Umbilical cord (tissue), 1 donor: ENCODE measurements at regions not wholly inside any gene's neighbourhood (a gene's known extent, or its start where the extent isn't known, plus 50 kb on each side); places are given as distances from the start of the nearest gene placed in this dataset.

Experiments used
- DNase-seq: peaks from one replicate; pipeline ENCODE4 v3.0.0-alpha.2; 2015; ENCODE audit warnings: low spot score

GRCh38 chr14:61108496-61109141 lies 127.6 kb downstream of the SLC38A6 start:
- no peak for DNase-seq

DNA sequence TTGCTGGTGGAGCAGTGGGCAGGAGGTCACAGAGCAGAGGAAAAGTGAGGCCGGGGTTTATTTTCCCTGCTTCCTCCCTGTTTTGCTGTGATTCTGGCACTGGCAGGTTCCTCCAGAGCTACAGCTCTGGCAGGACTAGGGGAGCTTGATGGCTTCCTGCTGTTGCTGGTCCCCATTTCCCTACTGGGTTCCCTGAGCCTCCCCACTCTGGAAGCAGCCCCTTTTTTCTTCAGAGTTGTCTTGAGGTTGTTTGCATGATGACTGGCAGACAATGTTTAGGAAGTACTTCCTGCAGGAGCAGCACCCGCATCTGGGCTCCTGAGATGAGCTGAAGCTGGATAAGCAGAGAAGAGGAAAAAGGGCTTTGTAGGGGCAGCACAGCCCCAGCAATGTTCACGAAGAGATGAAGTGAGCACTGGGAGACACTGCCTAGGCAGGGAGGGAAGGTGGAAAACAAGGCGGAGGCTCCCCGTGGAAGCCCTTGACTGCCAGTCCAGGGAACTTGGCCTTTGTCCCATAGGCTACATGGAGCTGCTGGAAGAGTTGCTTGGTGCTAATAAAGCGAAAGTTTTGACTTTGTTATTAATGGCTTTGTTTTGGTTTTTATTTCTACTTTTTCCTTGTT lies 126.9 kb downstream of the SLC38A6 start:
- no peak for DNase-seq

DNA sequence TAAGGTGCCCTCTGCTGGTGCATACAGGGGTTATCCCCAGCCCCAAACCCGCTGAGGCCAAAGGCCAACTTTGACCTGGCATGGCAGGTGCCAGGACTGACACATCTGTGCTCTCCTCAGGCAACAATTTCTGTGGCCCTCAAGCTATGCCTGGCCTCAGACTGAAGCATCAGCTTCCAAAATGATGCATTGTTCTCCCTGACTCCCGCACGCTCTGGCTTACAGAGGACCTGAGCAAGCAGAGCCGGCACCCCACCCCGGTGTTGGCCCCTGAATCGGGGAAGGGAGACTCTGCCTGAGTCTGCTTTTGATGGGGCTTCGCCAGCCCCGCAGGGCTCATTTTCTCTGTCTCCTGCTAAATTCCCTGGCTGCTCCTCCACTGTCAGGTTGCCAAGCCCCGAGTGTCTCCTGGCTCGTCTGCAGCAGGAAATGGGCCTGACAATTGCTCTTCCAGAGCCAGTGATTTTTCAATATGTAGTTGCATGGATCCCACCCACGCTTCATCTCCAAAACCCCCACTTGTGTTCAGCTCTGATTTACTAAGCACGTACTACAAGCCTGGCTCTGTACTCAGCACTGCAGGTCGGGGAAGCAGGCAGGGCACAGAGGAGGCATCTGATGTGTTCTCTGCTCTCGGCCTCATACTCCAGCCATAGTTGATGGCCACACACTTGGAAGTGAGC lies 126.1 kb downstream of the SLC38A6 start:
- no peak for DNase-seq

- no peak for DNase-seq
These were observed 125.4 kb downstream of the SLC38A6 start for GRCh38 chr14:61106271-61106958.

DNA sequence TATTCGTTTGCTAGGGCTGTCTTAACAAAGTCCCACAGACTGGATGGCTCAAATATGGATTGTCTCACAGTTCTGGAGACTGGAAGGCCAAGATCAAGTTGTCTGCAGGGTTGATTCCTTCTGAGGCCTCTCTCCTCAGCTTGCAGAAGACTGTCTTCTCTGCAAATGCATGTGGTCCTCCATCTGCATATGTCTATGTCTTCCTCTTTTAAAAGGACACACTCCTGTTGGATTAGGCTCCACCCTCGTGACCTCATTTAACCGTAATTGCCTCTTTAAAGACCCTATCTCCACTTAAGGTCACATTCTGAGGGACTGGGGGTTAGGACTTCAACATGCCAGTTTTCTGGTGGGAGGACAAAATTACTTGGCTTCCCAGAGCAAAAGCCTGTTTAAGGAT lies 123.3 kb downstream of the SLC38A6 start:
- no peak for DNase-seq

GRCh38 chr14:61103541-61104339 lies 122.7 kb downstream of the SLC38A6 start:
- peak; percentile 97 for DNase-seq

DNA sequence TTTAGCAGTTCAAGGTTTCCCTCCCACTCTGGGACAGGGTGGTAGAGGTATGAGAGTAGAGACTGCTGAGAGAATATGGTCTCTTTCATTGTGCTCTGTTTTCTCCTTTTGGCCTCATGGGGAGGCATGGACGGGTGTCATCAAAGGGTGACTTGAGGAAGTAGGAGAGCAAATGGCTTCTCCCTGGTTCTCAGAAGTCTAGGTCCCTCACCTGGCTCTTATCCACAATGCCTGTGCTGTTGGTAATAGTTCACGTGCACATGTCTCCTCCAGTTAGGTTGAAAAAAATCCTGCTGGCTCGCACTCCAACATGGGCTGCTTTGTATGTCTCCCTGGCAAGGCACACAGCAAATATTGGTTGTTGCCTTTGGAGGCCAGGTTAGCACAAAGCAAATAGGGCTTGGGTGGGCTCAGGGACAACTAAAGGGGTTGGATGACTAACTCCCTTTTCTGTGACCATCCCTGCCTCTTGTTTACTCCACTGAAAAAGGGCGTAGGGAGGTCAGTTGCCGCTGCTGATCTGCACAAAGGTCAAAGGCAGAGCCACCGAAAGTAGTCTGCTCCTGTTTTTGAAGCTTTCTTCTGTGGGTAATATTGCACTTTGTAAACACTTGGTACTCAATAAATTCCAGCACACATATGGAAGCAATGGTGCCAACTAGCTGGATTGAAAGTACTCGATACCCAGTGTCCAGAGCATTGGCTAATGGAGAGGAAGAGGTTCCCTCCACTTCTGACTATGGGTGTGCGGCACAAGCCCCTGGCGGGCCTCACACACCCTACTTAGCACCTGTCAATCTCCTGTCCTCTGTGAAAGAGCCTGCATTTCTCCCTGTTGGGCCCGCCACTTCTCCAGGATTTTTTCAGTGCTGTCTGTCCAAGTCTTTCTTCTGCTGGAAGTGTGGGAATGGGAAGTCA lies 121.8 kb downstream of the SLC38A6 start:
- DNase-seq = no peak
